GM23338 (cell line): ENCODE measurements at regions not wholly inside any gene's neighbourhood (a gene's known extent, or its start where the extent isn't known, plus 50 kb on each side); places are given as distances from the start of the nearest gene placed in this dataset.

Source experiments
- ATAC-seq: fragments of 200-7000 bp; cut with Tn5 transposase; 3 replicates; pipeline ENCODE4 v1.9.1; 2020
- DNase-seq: peaks from one replicate; pipeline ENCODE4 v3.0.0-alpha.2; 2015; ENCODE audit warnings: low spot score
- H2AFZ ChIP-seq: fragments of 200-600 bp; sonication (generic); 2 replicates; pipeline ENCODE4 v1.8.0; 2016; ENCODE audit warnings: antibody characterized with exemption, mild to moderate bottlenecking, moderate library complexity
- H3F3A ChIP-seq: fragments of 200-600 bp; sonication (generic); replicated peaks from 2 replicates; pipeline ENCODE4 v1.8.0; 2017; ENCODE audit warnings: antibody characterized with exemption, mixed run types, low read depth
- H3K27ac ChIP-seq: fragments of 200-600 bp; sonication (generic); 2 replicates; pipeline ENCODE4 v1.6.1; 2016; ENCODE audit warnings: low read depth
- H3K27me3 ChIP-seq: fragments of 200-600 bp; sonication (generic); 2 replicates; pipeline ENCODE4 v1.8.0; 2016; ENCODE audit warnings: mild to moderate bottlenecking, mixed run types, moderate library complexity; ENCODE audit not compliant: insufficient read depth
- H3K36me3 ChIP-seq: fragments of 200-600 bp; sonication (generic); 2 replicates; pipeline ENCODE4 v1.8.0; 2016; ENCODE audit warnings: mild to moderate bottlenecking; ENCODE audit not compliant: insufficient read depth
- H3K4me1 ChIP-seq: fragments of 200-600 bp; sonication (generic); 2 replicates; pipeline ENCODE4 v1.8.0; 2016; ENCODE audit warnings: mild to moderate bottlenecking, moderate library complexity; ENCODE audit not compliant: insufficient read depth
- H3K4me2 ChIP-seq: fragments of 200-600 bp; sonication (generic); 2 replicates; pipeline ENCODE4 v1.7.1; 2017; ENCODE audit warnings: mixed run types
- H3K4me3 ChIP-seq: fragments of 200-600 bp; sonication (generic); 2 replicates; pipeline ENCODE4 v1.6.1; 2016; ENCODE audit warnings: mixed run types
- H3K79me2 ChIP-seq: fragments of 200-600 bp; sonication (generic); replicated peaks from 2 replicates; pipeline ENCODE4 v1.8.0; 2017; ENCODE audit warnings: mild to moderate bottlenecking; ENCODE audit not compliant: insufficient read depth
- H3K9me2 ChIP-seq: fragments of 200-600 bp; sonication (generic); 2 replicates; pipeline ENCODE4 v1.8.0; 2017; ENCODE audit not compliant: insufficient read depth
- H4K20me1 ChIP-seq: fragments of 200-600 bp; sonication (generic); replicated peaks from 2 replicates; pipeline ENCODE4 v1.8.0; 2017; ENCODE audit warnings: mild to moderate bottlenecking; ENCODE audit not compliant: insufficient read depth
- H3K27ac Mint-ChIP-seq: 2 replicates; pipeline ENCODE4 v1.8.0; 2020; ENCODE audit warnings: inconsistent platforms, mild to moderate bottlenecking, moderate library complexity, mixed read lengths
- H3K27me3 Mint-ChIP-seq: 3 replicates; pipeline ENCODE4 v1.8.0; 2022; ENCODE audit warnings: low read depth, mild to moderate bottlenecking, moderate library complexity, mixed read lengths, inconsistent platforms; ENCODE audit not compliant: insufficient read depth, poor library complexity
- H3K36me3 Mint-ChIP-seq: 3 replicates; pipeline ENCODE4 v1.8.0; 2021; ENCODE audit warnings: low read depth, mild to moderate bottlenecking, inconsistent platforms, moderate library complexity, mixed read lengths
- H3K4me1 Mint-ChIP-seq: 3 replicates; pipeline ENCODE4 v1.8.0; 2020; ENCODE audit warnings: mild to moderate bottlenecking, inconsistent platforms, mixed read lengths
- H3K4me3 Mint-ChIP-seq: 3 replicates; pipeline ENCODE4 v1.8.0; 2021; ENCODE audit warnings: moderate library complexity, mild to moderate bottlenecking, inconsistent platforms, mixed read lengths
- H3K9me3 Mint-ChIP-seq: 3 replicates; pipeline ENCODE4 v1.8.0; 2020; ENCODE audit warnings: moderate library complexity, mild to moderate bottlenecking, inconsistent platforms, mixed read lengths
- CREB1 ChIP-seq: fragments of 250-450 bp; sonication (Bioruptor Pico); IDR thresholded peaks from 2 replicates; pipeline ENCODE4 v1.5.0; 2020; ENCODE audit warnings: low read depth, mild to moderate bottlenecking, moderate library complexity
- EZH2 ChIP-seq: fragments of 200-600 bp; sonication (generic); IDR thresholded peaks from one replicate; pipeline ENCODE4 v1.8.0; 2017; ENCODE audit warnings: antibody characterized with exemption, mild to moderate bottlenecking, low read depth; ENCODE audit not compliant: unreplicated experiment
- EZH2phosphoT487 ChIP-seq: fragments of 200-600 bp; sonication (generic); IDR thresholded peaks from one replicate; pipeline ENCODE4 v1.8.1; 2018; ENCODE audit warnings: antibody characterized with exemption; ENCODE audit not compliant: unreplicated experiment
- NANOG ChIP-seq: IDR thresholded peaks from 2 replicates; pipeline ENCODE4 v1.6.1; 2016; ENCODE audit warnings: antibody characterized with exemption, borderline replicate concordance
- POLR2AphosphoS5 ChIP-seq: IDR thresholded peaks from 2 replicates; pipeline ENCODE4 v1.6.1; 2016; ENCODE audit warnings: antibody characterized with exemption, low read depth
- STAT1 ChIP-seq: IDR thresholded peaks from one replicate; pipeline ENCODE4 v1.6.1; 2016; ENCODE audit warnings: antibody characterized with exemption; ENCODE audit not compliant: unreplicated experiment
- ZNF114 ChIP-seq: fragments of 250-450 bp; sonication (Bioruptor Pico); IDR thresholded peaks from 2 replicates; pipeline ENCODE4 v1.5.0; 2020; ENCODE audit warnings: mild to moderate bottlenecking, moderate library complexity
- ZNF331 ChIP-seq: fragments of 250-450 bp; sonication (Bioruptor Pico); IDR thresholded peaks from 2 replicates; pipeline ENCODE4 v1.5.0; 2020; ENCODE audit warnings: low read depth, mild to moderate bottlenecking, moderate library complexity
- TF ChIP-seq, protein P1 (sequence below): fragments of 250-450 bp; sonication (Bioruptor Pico); IDR thresholded peaks from 2 replicates; pipeline ENCODE4 v1.5.0; 2020; ENCODE audit warnings: mild to moderate bottlenecking, moderate library complexity
- TF ChIP-seq, protein P2 (sequence below): IDR thresholded peaks from 2 replicates; pipeline ENCODE4 v1.6.1; 2016; ENCODE audit warnings: antibody characterized with exemption

DNA sequence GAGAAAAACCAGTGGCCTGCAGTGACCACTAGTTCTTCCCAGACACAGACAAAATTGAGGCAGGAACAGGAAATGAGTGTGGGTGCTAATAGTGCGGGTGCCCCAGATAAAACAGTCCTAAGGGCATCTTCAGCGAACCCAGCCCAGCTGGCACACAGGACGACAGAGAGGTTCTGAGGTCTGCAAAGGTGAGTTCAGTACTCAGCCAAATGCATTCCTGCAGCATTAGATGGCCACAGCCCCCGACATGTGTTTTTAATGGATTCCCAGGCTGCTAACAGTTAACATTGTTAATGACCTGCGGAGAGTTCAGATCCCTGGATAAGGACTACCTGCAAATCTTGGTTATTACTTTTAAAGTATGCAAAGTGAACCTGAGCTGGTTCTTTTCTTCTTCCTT, 196.0 kb downstream of the HIBADH start (continued):
- TF ChIP-seq, protein P1, sequence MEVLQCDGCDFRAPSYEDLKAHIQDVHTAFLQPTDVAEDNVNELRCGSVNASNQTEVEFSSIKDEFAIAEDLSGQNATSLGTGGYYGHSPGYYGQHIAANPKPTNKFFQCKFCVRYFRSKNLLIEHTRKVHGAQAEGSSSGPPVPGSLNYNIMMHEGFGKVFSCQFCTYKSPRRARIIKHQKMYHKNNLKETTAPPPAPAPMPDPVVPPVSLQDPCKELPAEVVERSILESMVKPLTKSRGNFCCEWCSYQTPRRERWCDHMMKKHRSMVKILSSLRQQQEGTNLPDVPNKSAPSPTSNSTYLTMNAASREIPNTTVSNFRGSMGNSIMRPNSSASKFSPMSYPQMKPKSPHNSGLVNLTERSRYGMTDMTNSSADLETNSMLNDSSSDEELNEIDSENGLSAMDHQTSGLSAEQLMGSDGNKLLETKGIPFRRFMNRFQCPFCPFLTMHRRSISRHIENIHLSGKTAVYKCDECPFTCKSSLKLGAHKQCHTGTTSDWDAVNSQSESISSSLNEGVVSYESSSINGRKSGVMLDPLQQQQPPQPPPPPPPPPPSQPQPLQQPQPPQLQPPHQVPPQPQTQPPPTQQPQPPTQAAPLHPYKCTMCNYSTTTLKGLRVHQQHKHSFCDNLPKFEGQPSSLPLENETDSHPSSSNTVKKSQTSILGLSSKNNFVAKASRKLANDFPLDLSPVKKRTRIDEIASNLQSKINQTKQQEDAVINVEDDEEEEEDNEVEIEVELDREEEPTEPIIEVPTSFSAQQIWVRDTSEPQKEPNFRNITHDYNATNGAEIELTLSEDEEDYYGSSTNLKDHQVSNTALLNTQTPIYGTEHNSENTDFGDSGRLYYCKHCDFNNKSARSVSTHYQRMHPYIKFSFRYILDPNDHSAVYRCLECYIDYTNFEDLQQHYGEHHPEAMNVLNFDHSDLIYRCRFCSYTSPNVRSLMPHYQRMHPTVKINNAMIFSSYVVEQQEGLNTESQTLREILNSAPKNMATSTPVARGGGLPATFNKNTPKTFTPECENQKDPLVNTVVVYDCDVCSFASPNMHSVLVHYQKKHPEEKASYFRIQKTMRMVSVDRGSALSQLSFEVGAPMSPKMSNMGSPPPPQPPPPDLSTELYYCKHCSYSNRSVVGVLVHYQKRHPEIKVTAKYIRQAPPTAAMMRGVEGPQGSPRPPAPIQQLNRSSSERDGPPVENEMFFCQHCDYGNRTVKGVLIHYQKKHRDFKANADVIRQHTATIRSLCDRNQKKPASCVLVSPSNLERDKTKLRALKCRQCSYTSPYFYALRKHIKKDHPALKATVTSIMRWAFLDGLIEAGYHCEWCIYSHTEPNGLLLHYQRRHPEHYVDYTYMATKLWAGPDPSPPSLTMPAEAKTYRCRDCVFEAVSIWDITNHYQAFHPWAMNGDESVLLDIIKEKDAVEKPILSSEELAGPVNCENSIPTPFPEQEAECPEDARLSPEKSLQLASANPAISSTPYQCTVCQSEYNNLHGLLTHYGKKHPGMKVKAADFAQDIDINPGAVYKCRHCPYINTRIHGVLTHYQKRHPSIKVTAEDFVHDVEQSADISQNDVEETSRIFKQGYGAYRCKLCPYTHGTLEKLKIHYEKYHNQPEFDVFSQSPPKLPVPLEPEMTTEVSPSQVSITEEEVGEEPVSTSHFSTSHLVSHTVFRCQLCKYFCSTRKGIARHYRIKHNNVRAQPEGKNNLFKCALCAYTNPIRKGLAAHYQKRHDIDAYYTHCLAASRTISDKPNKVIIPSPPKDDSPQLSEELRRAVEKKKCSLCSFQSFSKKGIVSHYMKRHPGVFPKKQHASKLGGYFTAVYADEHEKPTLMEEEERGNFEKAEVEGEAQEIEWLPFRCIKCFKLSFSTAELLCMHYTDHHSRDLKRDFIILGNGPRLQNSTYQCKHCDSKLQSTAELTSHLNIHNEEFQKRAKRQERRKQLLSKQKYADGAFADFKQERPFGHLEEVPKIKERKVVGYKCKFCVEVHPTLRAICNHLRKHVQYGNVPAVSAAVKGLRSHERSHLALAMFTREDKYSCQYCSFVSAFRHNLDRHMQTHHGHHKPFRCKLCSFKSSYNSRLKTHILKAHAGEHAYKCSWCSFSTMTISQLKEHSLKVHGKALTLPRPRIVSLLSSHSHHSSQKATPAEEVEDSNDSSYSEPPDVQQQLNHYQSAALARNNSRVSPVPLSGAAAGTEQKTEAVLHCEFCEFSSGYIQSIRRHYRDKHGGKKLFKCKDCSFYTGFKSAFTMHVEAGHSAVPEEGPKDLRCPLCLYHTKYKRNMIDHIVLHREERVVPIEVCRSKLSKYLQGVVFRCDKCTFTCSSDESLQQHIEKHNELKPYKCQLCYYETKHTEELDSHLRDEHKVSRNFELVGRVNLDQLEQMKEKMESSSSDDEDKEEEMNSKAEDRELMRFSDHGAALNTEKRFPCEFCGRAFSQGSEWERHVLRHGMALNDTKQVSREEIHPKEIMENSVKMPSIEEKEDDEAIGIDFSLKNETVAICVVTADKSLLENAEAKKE (CRISPR knock-in tag): no peak
- no peak for TF ChIP-seq NANOG
- no peak for TF ChIP-seq ZNF114 (CRISPR knock-in tag)
- no peak for TF ChIP-seq EZH2
- TF ChIP-seq ZNF331: no peak
- TF ChIP-seq STAT1: no peak
- TF ChIP-seq CREB1 (CRISPR knock-in tag): no peak

DNA sequence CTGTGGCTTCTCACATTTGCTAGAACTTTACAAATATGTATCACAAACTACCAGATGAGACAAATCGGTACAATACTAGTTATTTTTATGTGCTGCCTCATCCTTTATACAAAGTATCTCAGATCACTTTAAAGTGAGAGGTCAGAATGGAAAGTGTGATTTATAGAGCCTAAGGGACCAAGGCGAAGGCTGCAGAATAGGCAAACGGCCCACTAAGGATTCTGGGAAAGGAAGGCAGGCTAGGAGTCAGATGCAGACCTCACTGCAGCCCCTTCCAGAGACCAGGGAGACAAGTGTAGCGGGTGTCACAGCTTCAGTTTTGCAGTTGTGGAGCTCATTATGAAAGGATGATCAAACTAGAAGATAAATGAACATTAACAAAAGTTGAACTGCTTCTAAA, 190.6 kb downstream of the HIBADH start:
- Histone ChIP-seq H3K4me2 (no peak overlapping the region), H2AFZ (no peak overlapping the region), H4K20me1 (no peaks in the 10 kb centered on the region), H3K4me1 (no peaks in the 10 kb centered on the region), H3F3A (no peaks in the 10 kb centered on the region), H3K27ac (no peak overlapping the region), H3K27me3 (no peaks in the 10 kb centered on the region), H3K4me3 (no peak overlapping the region), H3K79me2 (no peaks in the 10 kb centered on the region), H3K9me2 (0 out of 2 replicates have a peak, but pooled peaks cover 3% of the 10 kb centered on the region), H3K36me3 (no peaks in the 10 kb centered on the region)
- no peak overlapping the region for H3K27ac Mint-ChIP-seq
- H3K27me3 Mint-ChIP-seq: peaks cover 7% of the 10 kb centered on the region
- H3K4me1 Mint-ChIP-seq: peaks cover 3% of the 10 kb centered on the region
- H3K36me3 Mint-ChIP-seq: no peaks in the 10 kb centered on the region
- no peak for ATAC-seq
- no peak overlapping the region for H3K4me3 Mint-ChIP-seq
- no peaks in the 10 kb centered on the region for H3K9me3 Mint-ChIP-seq
- DNase-seq: no peak
- TF ChIP-seq EZH2phosphoT487 (no peak), POLR2AphosphoS5 (no peak), EZH2 (no peak), STAT1 (no peak), CREB1 (CRISPR knock-in tag) (no peak)
- TF ChIP-seq, protein P1 (CRISPR knock-in tag): no peak
- TF ChIP-seq, protein P2, sequence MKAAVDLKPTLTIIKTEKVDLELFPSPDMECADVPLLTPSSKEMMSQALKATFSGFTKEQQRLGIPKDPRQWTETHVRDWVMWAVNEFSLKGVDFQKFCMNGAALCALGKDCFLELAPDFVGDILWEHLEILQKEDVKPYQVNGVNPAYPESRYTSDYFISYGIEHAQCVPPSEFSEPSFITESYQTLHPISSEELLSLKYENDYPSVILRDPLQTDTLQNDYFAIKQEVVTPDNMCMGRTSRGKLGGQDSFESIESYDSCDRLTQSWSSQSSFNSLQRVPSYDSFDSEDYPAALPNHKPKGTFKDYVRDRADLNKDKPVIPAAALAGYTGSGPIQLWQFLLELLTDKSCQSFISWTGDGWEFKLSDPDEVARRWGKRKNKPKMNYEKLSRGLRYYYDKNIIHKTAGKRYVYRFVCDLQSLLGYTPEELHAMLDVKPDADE: no peak
